HT-29 (cell line): ENCODE measurements at regions not wholly inside any gene's neighbourhood (a gene's known extent, or its start where the extent isn't known, plus 50 kb on each side); places are given as distances from the start of the nearest gene placed in this dataset.
A peak's percentile ranks its signal among the peaks of the same experiment; 100 is the strongest.
"Not testable (repeated sequence)": the region's sequence is repeated elsewhere in the genome, so short reads cannot be mapped to it uniquely, and the experiment has no call there.

Source experiments
- DNase-seq: peaks from one replicate; pipeline ENCODE4 v3.0.0-alpha.2; 2015; ENCODE audit warnings: low spot score

DNA sequence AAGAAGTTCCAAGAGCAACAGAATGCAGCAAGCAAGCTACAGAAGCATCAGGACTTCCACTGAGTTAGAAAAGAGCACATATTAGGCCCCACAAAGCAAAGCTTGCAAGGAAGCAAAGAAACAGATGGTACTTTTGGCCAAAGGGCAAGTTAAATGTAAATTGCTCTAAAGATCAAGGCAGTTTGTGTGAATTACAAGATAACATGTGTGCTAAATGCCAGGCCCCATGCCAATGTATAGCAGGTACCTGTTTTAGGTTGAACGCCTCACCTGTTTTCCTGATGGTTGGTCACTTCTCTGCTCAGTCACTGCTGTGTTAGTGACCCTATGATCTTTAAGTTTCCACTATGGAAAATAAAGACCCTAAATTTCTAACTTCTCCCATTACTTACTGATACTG is 606.5 kb upstream of the GYPC start:
- DNase-seq, result no peak

- DNase-seq, result no peak
Observed at GRCh38 chr2:126050991-126051736, 604.8 kb upstream of the GYPC start.

GRCh38 chr2:126051737-126052240 is 604.2 kb upstream of the GYPC start:
- not testable (repeated sequence) for DNase-seq

GRCh38 chr2:126059379-126059778 is 596.6 kb upstream of the GYPC start:
- DNase-seq, result no peak

GRCh38 chr2:126085011-126085795 is 570.8 kb upstream of the GYPC start:
- no peak for DNase-seq

- no peak for DNase-seq
Observed at GRCh38 chr2:126100962-126101361, 555.0 kb upstream of the GYPC start.

DNA sequence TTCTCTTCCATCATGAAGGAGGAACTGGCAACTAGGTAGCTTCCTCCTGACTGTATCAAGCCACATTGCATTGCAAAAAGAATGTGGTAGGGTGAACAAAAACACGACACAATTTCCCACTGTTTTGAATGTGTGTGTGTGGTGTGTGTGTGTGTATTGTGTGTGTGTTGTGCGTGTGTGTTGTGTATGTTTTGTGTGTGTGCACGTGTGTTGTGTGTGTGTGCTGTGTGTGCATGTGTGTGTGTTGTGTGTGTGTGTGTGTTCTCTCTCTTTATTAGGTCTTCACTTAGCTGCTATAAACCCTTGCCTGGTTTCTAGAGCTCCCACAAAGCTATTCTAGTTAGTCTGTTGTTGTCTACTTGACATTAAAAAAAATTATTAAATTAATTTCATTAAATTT is 550.0 kb upstream of the GYPC start:
- no peak for DNase-seq

GRCh38 chr2:126107883-126108282 is 548.1 kb upstream of the GYPC start:
- no peak for DNase-seq

DNA sequence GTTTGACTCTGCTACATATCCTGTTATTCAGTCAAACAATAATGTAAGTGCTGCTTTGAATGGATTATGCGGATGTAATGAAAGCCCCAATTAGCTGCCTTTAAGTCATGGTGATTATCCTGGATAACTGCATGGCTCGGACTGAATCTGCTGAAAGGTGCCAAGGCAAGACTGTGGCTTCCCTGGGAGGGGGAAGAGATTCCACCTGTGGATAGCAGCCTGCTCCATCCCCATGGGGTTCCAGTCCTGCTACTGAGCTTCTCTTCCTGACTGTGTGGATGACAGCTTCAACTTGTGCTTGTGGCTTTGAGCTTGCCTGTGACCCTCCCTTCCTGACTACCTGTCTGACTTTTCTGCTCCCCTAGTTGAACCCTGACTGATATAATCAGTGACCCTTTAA is 540.0 kb upstream of the GYPC start:
- no peak for DNase-seq

DNA sequence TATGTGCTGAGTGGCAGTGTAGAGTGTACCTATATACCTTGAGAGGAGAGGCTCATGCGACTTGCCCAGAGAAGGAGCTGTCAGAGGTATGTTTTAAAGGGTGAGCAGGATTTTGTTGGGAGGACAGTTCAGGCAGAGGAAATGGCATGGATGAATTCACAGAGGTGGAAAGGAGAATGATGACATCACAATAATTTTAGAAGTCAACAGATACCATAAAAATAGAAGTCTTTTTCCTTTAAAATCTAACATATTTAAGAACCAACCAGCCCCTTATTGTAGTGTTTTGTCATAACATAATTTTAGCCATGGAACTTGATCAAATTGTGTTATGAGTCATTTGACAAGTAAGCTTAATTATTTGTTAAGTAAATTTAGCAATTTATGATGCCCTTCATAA is 538.1 kb upstream of the GYPC start:
- no peak for DNase-seq

DNA sequence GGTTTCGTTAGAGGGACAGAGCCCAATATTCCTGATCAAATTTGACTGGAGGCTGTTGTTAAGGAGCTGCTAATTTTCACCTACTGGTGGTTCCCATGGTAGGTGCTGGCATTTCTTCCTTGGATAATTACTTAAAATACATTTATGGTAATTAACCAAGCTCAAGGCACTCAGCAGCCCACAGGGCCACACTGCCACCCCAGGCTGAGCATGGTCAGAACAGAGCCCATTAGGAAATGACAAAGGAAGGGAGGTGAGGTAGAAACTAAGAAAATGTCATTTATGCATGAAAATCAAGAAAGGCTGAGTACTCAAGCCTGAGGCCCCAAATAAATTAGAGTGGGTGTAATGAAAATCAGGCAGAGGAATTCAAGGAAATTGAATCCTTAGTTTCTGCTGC is 510.2 kb upstream of the GYPC start:
- DNase-seq, result no peak

GRCh38 chr2:126154256-126154785 is 501.6 kb upstream of the GYPC start:
- DNase-seq, result no peak

DNA sequence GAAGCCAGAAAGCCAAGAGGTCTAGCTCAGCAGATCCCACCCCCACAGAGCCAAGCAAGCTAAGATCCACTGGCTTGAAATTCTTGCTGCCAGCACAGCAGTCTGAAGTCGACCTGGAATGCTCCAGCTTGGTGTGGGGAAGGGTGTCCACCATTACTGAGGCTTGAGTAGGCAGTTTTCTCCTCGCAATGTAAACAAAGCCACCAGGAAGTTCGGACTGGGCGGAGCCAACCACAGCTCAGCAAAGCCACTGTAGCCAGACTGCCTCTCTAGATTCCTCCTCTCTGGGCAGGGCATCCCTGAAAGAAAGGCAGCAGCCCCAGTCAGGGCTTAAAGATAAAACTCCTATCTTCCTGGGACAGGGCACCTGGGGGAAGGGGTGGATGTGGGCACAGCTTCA is 495.0 kb upstream of the GYPC start:
- DNase-seq, result peak; percentile 75

DNA sequence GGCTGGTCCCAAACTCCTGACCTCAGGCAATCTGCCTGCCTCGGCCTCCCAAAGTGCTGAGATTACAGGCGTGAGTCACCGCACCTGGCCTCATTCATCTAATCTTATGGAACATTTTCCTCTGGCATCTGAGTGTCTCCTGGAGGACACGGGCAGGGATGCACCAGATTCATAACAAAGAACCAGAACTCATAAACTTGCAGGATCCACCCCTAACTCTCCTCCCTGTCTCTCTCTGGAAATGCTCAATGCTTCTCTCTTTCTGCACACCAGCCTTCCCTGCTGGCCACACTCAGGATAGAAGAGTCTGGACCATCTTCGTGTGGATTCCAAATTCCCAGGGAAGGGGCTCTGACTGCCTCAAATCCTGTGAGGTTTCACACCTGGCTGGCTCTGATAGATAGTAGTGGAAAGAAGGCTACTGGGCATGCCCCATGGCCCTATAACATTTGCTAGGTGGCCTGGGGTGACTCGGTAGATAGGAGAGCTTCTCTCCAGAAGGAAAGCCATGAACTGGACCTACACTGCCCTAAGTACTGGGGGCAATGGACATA is 483.2 kb upstream of the GYPC start:
- DNase-seq, result no peak

DNA sequence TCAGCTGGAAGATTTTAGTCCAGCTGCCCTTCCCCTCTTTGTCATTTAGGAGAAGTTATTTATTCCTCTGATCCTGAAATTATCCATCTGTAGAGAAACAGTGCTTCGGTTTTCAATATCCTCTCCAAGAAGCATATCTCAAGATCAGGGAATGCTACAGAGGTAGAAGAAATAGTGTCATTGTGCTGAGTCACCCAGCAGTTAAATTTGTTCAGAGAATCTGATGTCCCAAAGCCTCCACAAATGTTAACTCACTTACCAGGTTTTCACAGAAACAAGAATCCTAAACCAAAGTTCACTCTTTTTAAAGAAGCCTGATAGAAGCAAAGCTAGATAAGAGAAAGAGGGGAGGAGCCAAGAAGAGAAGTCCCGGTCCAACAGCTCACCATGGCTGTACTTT is 480.7 kb upstream of the GYPC start:
- no peak for DNase-seq

DNA sequence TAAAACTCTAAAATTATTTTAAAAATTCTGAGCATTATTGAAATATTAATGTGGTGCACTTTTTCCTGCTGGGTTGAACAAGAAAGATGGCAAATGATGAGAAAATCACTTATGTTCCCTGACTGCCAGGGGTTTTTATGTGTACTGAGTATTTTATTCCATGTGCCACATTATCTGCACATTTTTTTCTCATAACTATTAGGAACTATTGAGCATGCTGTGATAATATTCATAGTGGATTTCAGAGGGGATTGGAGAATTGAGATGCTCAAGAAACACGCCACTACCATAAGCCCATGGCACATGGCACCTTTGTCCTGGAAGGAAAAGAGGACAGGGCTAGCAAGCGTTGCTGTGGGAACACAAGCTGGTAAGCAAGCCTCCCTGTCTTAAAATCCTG is 478.5 kb upstream of the GYPC start:
- DNase-seq, result no peak

DNA sequence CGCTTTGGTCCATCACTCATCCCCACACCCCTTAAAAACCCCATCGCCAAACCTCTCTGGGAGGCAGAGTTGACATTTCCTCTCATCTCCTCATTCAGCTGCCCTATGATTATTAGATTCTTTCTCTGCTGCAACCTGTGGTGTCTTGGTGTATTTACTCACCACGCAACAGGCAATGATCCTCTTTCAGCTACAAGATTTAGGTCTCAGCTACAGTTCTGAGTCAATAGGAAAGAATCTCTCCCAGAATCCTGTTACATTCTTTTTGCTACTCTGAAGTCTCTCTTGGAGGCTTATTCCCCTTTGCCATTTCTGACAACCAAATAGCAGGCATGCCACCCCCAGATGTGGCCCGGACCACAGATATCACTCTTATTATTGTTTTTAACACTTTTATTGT is 468.3 kb upstream of the GYPC start:
- no peak for DNase-seq

GRCh38 chr2:126189527-126189926 is 466.4 kb upstream of the GYPC start:
- no peak for DNase-seq

- DNase-seq, result no peak
Observed at GRCh38 chr2:126200538-126200937, 455.4 kb upstream of the GYPC start.

DNA sequence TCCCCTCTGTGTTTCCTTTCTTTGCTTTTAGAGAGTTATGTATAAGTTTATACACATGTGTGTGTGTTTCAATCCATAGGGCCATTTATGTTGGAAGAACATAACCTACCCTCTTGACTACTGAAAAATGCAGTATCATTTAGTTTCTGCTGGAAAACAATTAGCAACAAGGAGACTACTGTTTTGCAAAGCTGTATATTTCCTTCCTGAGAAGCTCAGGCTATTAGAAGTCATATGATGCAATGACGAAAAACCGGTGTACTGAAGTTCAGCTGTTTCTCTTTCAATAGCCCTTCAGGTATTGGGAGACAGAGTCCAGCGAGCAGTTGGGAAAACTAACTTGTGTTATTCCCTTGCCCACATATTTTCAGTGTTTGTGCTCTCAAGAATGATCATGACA is 447.7 kb upstream of the GYPC start:
- DNase-seq, result no peak

GRCh38 chr2:126212735-126213134 is 443.2 kb upstream of the GYPC start:
- no peak for DNase-seq

DNA sequence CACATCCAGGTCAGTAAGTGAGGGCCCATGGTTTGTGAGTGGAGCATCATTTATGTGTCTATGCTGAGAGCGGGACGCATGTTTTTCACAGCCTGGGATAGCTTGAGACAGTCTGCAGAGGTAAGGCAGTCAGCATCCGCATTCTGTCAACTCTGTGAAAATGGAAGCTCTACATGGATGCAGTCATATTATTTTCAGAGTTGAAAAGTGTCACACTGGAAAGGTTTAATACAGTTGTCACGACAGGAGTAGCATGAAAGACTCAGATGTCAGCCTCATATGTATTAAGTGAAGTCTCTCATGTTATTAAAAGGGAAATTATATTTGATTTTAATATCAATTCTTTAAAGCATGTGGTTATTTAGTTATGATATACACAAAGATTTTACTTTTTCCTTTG is 436.9 kb upstream of the GYPC start:
- no peak for DNase-seq

GRCh38 chr2:126220331-126220730 is 435.6 kb upstream of the GYPC start:
- DNase-seq, result no peak
